ENCODE measurements at regions not wholly inside any gene's neighbourhood (a gene's known extent, or its start where the extent isn't known, plus 50 kb on each side); places are given as distances from the start of the nearest gene placed in this dataset.

DNA sequence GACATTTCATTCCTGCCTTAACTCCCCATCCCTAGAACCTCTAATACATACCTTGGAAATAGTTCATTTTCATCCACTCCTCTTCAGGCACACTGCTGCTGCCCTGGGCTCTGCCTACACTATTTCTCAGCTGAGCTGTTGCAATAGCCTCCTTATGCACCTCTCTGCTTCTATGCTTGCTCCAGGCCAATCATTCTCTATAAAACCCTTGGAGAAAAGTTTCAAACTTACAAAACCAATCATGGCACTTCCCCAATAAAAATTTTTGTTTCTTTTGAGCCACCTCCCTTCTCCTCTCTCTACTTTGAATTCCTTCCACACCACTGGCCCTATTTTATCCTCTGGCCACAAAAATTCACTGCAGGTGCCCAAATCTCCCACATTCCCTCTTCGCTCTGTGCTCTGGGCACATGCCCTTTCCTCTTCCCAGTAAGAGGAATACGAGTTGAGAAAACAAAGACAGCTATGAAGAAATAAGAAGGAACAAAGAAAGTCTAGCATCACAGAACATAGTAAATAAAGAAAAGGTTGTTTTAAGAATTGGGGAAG is 301.4 kb downstream of the ELAVL2 start:
- ATAC-seq (ENCODE audit: low read depth in 2 of 2) (no peak), DNase-seq (no peak)
- Mint-ChIP-seq H3K36me3 (no peaks in the 10 kb centered on the region), H3K27ac (no peak overlapping the region), H3K4me1 (no peaks in the 10 kb centered on the region), H3K27me3 (no peaks in the 10 kb centered on the region), H3K4me3 (no peak overlapping the region), H3K9me3 (peaks cover 0 to 30% (median 14%) of the 10 kb centered on the region in 7 donors)
- Histone ChIP-seq H3K36me3 (ENCODE audit: control insufficient read depth, insufficient read depth, low read length) (no peaks in the 10 kb centered on the region), H3K4me3 (ENCODE audit: low read depth, low read length) (no peak overlapping the region), H3K9me3 (ENCODE audit: control insufficient read depth in 2 of 2, low read length in 2 of 2) (peaks cover 0 to 8% of the 10 kb centered on the region in 2 experiments), H3K4me1 (ENCODE audit: control insufficient read depth, insufficient read depth, low read length, poor library complexity, severe bottlenecking) (no peaks in the 10 kb centered on the region), H3K27ac (ENCODE audit: insufficient read depth, low read length, poor library complexity, severe bottlenecking) (no peak overlapping the region), H3K27me3 (ENCODE audit: control insufficient read depth, insufficient read depth, low read length) (no peaks in the 10 kb centered on the region)

DNA sequence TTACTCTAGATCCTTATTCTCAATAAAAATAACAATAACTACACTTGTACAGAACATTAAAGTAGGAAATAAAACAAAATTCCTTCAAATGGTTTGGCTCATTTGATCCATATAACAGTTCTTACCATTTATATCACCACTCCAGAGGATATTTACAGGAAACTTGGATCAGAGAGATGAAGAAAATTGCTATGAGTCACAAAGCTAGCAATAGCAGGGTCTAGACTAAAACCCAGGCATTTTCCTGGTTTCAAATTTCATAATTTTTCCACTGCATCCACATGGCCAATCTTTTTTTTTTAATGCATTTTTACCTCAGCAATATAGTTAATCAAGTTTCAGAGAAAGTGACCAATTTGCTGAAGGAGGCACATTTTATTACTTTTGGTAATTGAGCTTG is 299.2 kb downstream of the ELAVL2 start:
- Mint-ChIP-seq H3K27ac (no peak overlapping the region), H3K36me3 (no peaks in the 10 kb centered on the region), H3K4me1 (no peaks in the 10 kb centered on the region), H3K9me3 (peaks cover 0 to 32% (median 12%) of the 10 kb centered on the region in 7 donors), H3K27me3 (no peaks in the 10 kb centered on the region), H3K4me3 (no peak overlapping the region)
- ATAC-seq (ENCODE audit: low read depth in 2 of 2) (no peak), DNase-seq (no peak)
- Histone ChIP-seq H3K27ac (ENCODE audit: insufficient read depth, low read length, poor library complexity, severe bottlenecking) (no peak overlapping the region), H3K4me1 (ENCODE audit: control insufficient read depth, insufficient read depth, low read length, poor library complexity, severe bottlenecking) (no peaks in the 10 kb centered on the region), H3K4me3 (ENCODE audit: low read depth, low read length) (no peak overlapping the region), H3K9me3 (ENCODE audit: control insufficient read depth in 2 of 2, low read length in 2 of 2) (peaks cover 0 to 4% of the 10 kb centered on the region in 2 experiments), H3K27me3 (ENCODE audit: control insufficient read depth, insufficient read depth, low read length) (no peaks in the 10 kb centered on the region), H3K36me3 (ENCODE audit: control insufficient read depth, insufficient read depth, low read length) (no peaks in the 10 kb centered on the region)

DNA sequence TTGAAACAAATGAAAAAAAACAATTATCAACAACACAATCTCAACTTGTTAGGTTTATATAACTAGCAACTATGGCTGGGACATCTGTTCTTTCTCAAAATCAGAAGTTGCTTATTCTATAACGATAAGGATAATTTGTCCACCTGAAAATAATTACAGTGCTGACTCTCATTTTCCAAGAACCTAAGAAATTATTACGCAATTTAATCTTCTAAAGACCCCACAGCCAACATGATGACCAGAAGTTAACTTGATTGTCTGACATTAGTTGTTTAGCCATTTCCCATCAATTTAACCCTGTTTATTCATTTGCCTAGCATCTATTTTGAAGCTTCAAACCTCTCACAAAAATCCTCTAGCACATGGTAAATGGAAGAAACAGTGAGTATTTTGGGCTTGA is 293.8 kb downstream of the ELAVL2 start:
- Mint-ChIP-seq H3K27ac (no peak overlapping the region), H3K36me3 (no peaks in the 10 kb centered on the region), H3K4me1 (no peaks in the 10 kb centered on the region), H3K27me3 (no peaks in the 10 kb centered on the region), H3K9me3 (peaks cover under 1 to 25% (median 7%) of the 10 kb centered on the region in 7 donors), H3K4me3 (no peak overlapping the region)
- DNase-seq (no peak), ATAC-seq (ENCODE audit: low read depth in 2 of 2) (no peak)
- no peaks in the 10 kb centered on the region for H3K36me3 ChIP-seq (ENCODE audit: control insufficient read depth, insufficient read depth, low read length)
- no peaks in the 10 kb centered on the region for H3K4me1 ChIP-seq (ENCODE audit: control insufficient read depth, insufficient read depth, low read length, poor library complexity, severe bottlenecking)
- H3K27ac ChIP-seq (ENCODE audit: insufficient read depth, low read length, poor library complexity, severe bottlenecking), result no peak overlapping the region
- H3K27me3 ChIP-seq (ENCODE audit: control insufficient read depth, insufficient read depth, low read length), result no peaks in the 10 kb centered on the region
- no peaks in the 10 kb centered on the region for H3K9me3 ChIP-seq (ENCODE audit: control insufficient read depth in 2 of 2, low read length in 2 of 2)
- H3K4me3 ChIP-seq (ENCODE audit: low read depth, low read length), result no peak overlapping the region

DNA sequence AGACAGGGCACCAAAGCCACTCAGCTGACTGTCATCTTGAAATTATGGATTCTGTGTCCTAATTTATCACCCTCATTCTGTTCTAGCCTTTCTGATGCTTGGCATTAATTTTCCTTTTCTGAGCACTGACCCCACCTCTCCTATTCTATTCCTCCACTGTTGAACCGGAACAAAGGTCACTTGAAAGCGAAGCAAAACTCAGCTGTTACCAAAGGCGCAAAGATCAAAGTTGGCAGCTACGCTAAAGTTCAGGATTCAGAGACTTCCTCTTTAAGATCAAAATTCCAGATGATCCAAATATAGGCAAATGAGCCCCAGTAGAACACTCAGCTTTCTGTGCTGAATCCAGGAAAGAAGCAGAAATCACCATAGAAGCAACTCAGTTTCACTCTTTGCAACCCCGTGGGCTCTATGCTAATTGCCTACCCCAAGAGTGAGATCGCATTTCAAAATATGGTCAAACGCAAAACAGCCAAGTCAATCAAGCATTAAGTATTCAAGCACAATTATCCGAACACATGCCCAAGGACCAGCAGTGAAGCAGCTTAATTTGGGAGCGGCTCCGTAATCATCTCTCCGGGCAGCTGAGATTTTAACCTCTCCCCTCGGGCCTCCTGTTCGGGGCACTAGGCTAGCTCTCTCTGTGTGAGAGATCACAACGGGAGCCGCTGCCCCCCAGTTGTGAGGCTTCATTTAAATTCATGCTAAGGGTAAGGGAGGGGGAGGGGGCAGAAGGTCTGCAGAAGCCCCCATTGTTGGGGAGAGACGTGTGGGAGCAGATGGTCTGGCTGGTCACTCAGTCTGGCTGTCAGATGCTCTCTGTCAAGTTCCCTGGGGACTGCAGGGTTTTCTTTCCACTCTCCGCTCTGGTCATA is 288.6 kb downstream of the ELAVL2 start:
- no peaks in the 10 kb centered on the region for H3K27me3 Mint-ChIP-seq
- ATAC-seq (ENCODE audit: low read depth in 2 of 2) (no peak), DNase-seq (no peak)
- H3K36me3 Mint-ChIP-seq, result no peaks in the 10 kb centered on the region
- peaks cover 2 to 11% (median 6%) of the 10 kb centered on the region in 7 donors for H3K9me3 Mint-ChIP-seq
- no peak overlapping the region for H3K4me3 Mint-ChIP-seq
- H3K9me3 ChIP-seq (ENCODE audit: control insufficient read depth in 2 of 2, low read length in 2 of 2), result no peaks in the 10 kb centered on the region
- H3K36me3 ChIP-seq (ENCODE audit: control insufficient read depth, insufficient read depth, low read length), result no peaks in the 10 kb centered on the region
- no peak overlapping the region for H3K27ac ChIP-seq (ENCODE audit: insufficient read depth, low read length, poor library complexity, severe bottlenecking)
- peaks cover 0 to 2% (median 0%) of the 10 kb centered on the region in 4 donors for H3K4me1 Mint-ChIP-seq
- H3K27ac Mint-ChIP-seq, result no peak overlapping the region
- no peak overlapping the region for H3K4me3 ChIP-seq (ENCODE audit: low read depth, low read length)
- H3K27me3 ChIP-seq (ENCODE audit: control insufficient read depth, insufficient read depth, low read length), result no peaks in the 10 kb centered on the region
- no peaks in the 10 kb centered on the region for H3K4me1 ChIP-seq (ENCODE audit: control insufficient read depth, insufficient read depth, low read length, poor library complexity, severe bottlenecking)

DNA sequence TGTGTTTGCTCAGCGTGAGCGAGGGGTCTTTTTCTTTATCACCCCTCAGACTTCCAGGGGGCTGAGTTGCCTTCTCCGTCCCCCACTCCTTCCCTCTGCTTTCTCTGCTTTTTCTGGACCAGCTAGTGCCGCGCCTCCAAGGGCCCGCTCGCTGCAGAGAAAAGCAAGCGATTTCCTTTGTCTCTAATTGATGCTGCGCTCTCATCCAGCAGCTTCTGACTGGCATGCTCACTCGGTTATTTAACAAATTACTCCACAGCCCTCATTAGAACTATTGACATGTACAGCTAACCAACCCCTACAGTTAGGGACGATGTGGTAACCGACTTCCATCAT is 288.0 kb downstream of the ELAVL2 start:
- Mint-ChIP-seq H3K36me3 (no peaks in the 10 kb centered on the region), H3K27ac (no peak overlapping the region), H3K4me3 (no peak overlapping the region), H3K4me1 (peaks cover 0 to 2% (median 0%) of the 10 kb centered on the region in 4 donors), H3K9me3 (peaks cover 3 to 11% (median 6%) of the 10 kb centered on the region in 7 donors), H3K27me3 (no peaks in the 10 kb centered on the region)
- H3K9me3 ChIP-seq (ENCODE audit: control insufficient read depth in 2 of 2, low read length in 2 of 2), result no peaks in the 10 kb centered on the region
- no peak overlapping the region for H3K27ac ChIP-seq (ENCODE audit: insufficient read depth, low read length, poor library complexity, severe bottlenecking)
- DNase-seq, result no peak
- H3K4me1 ChIP-seq (ENCODE audit: control insufficient read depth, insufficient read depth, low read length, poor library complexity, severe bottlenecking), result no peaks in the 10 kb centered on the region
- no peaks in the 10 kb centered on the region for H3K36me3 ChIP-seq (ENCODE audit: control insufficient read depth, insufficient read depth, low read length)
- no peaks in the 10 kb centered on the region for H3K27me3 ChIP-seq (ENCODE audit: control insufficient read depth, insufficient read depth, low read length)
- no peak overlapping the region for H3K4me3 ChIP-seq (ENCODE audit: low read depth, low read length)
- no peak for ATAC-seq (ENCODE audit: low read depth in 2 of 2)

DNA sequence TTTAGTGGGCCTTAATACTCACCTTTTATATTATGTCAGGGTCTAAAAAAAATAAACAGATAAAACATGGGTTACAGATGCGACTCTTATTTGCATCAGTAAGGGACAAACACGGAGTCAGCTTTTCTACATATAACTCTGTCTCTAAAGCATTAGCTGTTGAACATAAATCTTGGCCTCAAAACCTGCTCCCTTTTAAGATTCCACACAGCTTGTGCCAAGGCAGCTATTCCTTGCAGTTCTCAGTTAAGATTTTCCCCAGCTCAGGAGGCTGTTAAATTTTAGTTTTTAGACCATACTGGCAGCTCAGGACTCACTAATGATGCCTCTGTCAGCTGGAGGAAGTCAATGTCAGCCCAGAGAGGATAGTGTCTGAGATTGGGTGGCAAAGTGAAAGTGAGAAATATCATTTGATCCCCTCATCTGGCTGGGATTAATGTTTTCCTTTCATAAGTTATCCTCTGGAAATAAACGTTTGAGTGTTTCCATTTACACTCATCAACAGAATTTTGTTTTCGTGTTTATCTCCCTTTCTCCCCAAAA is 287.5 kb downstream of the ELAVL2 start:
- Mint-ChIP-seq H3K36me3 (no peaks in the 10 kb centered on the region), H3K9me3 (peaks cover under 1 to 11% (median 5%) of the 10 kb centered on the region in 7 donors), H3K27me3 (no peaks in the 10 kb centered on the region), H3K4me1 (peaks cover 0 to 2% (median 0%) of the 10 kb centered on the region in 4 donors), H3K4me3 (no peak overlapping the region), H3K27ac (no peak overlapping the region)
- no peak overlapping the region for H3K27ac ChIP-seq (ENCODE audit: insufficient read depth, low read length, poor library complexity, severe bottlenecking)
- no peaks in the 10 kb centered on the region for H3K27me3 ChIP-seq (ENCODE audit: control insufficient read depth, insufficient read depth, low read length)
- no peak overlapping the region for H3K4me3 ChIP-seq (ENCODE audit: low read depth, low read length)
- no peaks in the 10 kb centered on the region for H3K9me3 ChIP-seq (ENCODE audit: control insufficient read depth in 2 of 2, low read length in 2 of 2)
- H3K36me3 ChIP-seq (ENCODE audit: control insufficient read depth, insufficient read depth, low read length), result no peaks in the 10 kb centered on the region
- no peak for DNase-seq
- H3K4me1 ChIP-seq (ENCODE audit: control insufficient read depth, insufficient read depth, low read length, poor library complexity, severe bottlenecking), result no peaks in the 10 kb centered on the region
- no peak for ATAC-seq (ENCODE audit: low read depth in 2 of 2)

DNA sequence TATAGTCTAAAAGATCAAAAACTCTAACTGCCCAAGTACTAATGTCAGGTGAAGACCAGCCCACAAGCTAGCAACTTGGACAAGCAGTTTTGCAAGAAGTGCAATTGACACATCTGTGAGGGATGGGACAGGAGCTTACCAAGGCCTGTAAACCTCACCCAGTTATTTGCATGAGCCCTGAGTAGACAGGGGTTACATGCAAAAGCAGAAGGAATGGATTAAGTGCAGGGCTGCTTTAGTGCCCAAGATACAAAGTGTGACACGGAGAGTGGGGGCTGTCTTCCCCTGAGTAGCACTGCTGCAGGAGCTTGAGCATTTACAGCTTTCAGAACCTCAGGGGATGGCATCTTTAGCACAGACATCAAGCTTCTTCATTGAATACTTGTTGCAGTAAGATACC is 286.7 kb downstream of the ELAVL2 start:
- ATAC-seq (ENCODE audit: low read depth in 2 of 2), result no peak
- Histone ChIP-seq H3K36me3 (ENCODE audit: control insufficient read depth, insufficient read depth, low read length) (no peaks in the 10 kb centered on the region), H3K9me3 (ENCODE audit: control insufficient read depth in 2 of 2, low read length in 2 of 2) (no peaks in the 10 kb centered on the region), H3K4me1 (ENCODE audit: control insufficient read depth, insufficient read depth, low read length, poor library complexity, severe bottlenecking) (no peaks in the 10 kb centered on the region), H3K27ac (ENCODE audit: insufficient read depth, low read length, poor library complexity, severe bottlenecking) (no peak overlapping the region), H3K4me3 (ENCODE audit: low read depth, low read length) (no peak overlapping the region), H3K27me3 (ENCODE audit: control insufficient read depth, insufficient read depth, low read length) (no peaks in the 10 kb centered on the region)
- DNase-seq, result no peak
- peaks cover 0 to 11% (median 5%) of the 10 kb centered on the region in 7 donors for H3K9me3 Mint-ChIP-seq
- H3K4me3 Mint-ChIP-seq, result no peak overlapping the region
- no peaks in the 10 kb centered on the region for H3K36me3 Mint-ChIP-seq
- no peaks in the 10 kb centered on the region for H3K27me3 Mint-ChIP-seq
- H3K4me1 Mint-ChIP-seq, result peaks cover 0 to 2% (median 0%) of the 10 kb centered on the region in 4 donors
- no peak overlapping the region for H3K27ac Mint-ChIP-seq
